Activated T-helper 1 cell treated with Interleukin-2 at 50 U/mL for 16 hours (primary cell): ENCODE measurements at regions not wholly inside any gene's neighbourhood (a gene's known extent, or its start where the extent isn't known, plus 50 kb on each side); places are given as distances from the start of the nearest gene placed in this dataset.
"Not testable (repeated sequence)": the region's sequence is repeated elsewhere in the genome, so short reads cannot be mapped to it uniquely, and the experiment has no call there.

ENCODE experiments used
- DNase-seq: peaks from one replicate; pipeline ENCODE4 v3.0.0-alpha.2; 2020; ENCODE audit warnings: low read depth

DNA sequence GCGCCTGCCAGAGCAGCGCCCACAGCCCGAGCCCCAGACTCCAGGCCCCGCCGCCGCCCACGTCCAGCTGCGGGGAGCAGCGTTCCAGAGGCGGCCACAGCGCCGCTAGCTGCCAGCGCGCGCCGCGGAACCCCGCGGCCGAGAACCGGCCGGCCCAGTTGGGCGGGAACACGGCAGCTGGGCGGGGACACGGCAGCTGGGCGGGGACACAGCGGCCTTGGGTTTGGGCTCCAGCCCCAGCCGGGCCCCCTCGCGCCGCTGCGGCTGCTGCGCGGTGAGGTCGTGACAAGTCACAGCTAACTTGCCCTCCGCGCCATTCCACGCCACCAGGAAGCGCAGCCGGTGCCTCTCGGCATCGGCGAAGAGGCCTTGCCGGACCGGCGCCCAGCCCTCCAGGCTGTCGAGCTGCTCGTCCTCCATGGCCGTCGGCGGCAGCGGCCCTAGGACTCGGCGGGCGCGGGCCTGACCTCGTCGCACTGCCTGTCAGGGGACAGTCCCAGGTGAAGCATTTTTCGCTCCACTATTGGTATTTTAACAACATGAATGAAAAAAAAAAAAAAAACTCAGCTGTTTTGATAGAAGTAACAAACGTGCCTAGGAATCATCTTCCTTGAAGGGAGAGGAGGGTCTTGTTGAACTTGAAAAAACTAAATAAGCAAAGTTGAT is 56.6 kb upstream of the GOLGA8N start:
- DNase-seq, result peak; percentile 8

DNA sequence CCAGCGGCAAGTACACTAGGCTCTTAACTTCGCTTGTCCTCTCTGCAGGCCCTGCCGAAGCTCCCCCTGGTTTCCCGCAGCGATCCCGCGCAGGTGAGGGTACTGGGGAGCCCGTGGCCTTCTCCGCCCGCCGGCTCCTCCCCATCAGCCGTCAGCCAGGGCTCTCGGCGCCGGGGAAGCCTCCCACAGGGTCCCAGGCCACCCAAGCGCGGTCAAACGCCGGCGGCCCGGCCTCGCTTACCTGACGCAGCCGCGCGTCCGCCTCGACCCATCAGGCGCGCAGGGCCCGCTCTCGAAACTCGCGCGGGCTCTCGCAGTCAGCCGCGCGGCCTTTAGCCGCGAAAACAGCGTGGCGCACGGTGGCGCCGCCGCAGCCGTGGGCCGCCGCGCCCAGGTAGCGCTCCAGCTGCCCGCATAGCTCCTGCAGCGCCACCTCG is 57.2 kb upstream of the GOLGA8N start:
- DNase-seq, result not testable (repeated sequence)

DNA sequence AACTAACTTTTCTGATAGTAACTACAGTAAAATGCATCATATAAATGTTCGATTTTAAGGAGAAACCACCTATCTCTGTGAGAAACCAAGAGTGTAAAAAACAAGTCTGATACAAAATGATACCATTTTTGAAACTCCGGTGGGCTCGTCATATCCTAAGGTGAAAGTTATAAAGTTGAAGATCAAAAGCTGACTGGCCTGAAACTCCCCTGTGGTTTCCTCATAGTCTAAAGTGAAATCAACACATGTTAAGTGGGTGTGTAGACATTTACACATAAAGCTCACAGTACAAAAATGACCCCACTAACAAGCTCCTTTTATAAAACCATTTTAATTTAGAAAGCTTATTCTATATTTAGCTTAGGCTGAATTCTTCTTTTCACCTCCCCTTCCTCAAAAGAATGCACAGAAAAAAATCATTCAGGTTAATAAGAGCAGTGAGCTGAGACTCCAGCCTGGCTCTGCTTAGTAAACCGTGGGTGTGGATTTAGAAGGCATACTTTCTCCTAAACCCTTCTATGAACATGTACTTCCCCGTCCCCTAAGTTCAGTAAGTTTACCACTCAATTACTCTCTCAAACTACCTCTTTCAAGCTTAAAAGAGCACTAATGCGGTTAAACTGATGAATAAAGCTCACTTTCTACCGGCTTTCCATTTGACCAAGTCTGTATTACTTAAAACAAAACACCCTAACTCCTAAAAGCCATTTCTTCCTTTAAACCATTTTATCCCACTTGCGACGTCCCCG is 57.9 kb upstream of the GOLGA8N start:
- not testable (repeated sequence) for DNase-seq

DNA sequence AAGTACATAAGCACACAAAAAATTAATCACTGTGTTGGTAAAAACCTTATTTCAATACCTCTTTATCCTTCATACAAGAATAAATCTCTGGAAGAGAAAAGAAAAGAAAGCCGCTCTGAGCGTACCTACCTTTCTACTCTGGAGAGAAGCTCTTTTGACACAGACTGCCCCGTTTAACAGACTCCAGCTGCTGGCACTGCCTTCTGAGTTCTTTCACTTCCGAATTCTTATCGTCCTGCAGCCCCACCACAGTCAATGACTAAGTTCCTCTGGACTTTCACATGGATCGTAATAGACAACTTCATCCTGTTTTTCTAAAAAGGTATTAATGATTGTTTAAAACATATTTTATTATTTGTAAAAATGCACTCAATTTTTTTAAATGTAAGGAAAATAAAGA is 67.5 kb upstream of the GOLGA8O start:
- DNase-seq, result not testable (repeated sequence)

DNA sequence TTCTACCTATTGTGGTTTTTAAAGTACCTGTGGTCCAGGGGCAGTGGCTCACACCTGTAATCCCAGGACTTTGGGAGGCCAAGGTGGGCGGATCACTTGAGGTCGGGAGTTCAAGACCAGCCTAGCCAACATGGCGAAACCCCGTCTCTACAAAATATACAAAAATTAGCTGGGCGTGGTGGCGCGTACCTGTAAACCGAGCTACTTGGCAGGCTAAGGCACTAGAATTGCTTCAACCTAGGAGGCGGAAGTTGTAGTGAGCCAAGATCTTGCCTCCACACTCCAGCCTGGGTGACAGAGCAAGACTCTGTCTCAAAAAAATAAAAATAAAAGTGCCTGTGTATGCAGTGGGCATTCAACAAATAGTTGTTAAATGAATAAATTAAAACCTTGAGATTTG is 67.0 kb upstream of the GOLGA8O start:
- DNase-seq, result not testable (repeated sequence)

DNA sequence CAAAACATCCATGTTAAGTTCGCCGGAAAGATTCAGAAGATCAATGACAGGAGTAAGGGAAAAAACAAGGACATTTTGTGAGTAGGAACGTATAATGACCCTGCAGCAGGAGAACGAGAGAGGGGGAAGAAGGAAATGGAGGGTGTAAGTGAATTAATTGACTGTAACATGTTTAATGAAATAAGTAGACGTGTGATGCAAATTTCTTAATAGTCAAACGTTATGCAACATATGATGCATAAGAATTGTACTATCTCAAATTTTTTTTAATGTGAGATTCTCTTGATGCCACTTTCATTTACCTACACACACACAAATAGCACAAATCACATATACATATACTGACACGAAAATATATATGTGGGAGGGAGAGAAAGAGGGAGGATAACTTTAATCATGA is 63.5 kb upstream of the GOLGA8O start:
- DNase-seq, result not testable (repeated sequence)

DNA sequence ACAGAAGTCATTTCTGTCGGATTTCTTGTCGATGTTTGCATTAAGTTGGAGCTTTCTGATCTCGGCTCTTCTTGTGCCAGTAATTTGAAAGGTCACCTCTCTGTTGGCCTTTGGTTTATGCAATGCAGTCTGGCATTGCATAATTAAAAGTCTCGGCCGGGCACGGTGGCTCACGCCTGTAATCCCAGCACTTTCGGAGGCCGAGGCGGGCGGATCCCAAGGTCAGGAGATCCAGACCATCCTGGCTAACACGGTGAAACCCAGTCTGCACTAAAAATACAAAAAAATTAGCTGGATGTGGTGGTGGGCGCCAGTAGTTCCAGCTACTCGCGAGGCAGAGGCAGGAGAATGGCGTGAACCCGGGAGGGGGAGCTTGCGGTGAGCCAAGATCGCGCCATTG is 62.6 kb upstream of the GOLGA8O start:
- not testable (repeated sequence) for DNase-seq

DNA sequence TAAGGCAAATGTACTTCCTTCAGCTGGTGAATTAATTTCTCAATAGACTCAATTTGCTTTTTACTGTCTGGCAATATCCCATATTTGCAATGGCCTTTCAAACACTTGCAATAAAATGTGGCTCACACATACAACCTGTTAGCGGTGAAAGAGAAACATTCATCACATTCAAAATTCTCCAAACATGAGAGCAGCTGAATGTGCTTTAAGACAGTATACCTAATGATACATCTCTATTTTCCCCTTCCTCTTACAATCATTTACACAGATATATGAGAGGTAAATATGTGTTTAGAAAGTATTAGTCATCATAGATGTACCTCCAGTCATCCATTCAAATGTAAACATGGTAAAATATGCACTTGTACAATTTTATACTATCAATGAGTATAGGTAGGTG is 61.5 kb upstream of the GOLGA8O start:
- not testable (repeated sequence) for DNase-seq

DNA sequence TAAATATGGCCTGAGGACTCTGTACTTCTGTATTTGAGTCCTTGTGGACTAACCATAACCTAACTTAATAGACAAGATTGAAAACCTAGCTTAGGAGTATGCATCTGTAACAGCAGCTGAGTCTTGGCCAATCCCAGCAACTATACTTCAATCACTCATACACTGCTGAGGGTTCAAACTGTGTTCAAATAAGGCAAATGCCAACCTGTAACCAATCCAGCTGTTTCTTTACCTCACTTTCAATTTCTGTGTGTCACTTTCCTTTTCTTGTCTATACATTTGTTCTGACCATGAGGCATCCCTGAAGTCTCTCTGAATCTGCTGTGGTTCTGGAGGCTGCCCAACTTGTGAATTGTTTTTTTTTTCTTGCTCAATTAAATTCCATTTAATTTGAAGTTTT is 57.9 kb upstream of the GOLGA8O start:
- not testable (repeated sequence) for DNase-seq

DNA sequence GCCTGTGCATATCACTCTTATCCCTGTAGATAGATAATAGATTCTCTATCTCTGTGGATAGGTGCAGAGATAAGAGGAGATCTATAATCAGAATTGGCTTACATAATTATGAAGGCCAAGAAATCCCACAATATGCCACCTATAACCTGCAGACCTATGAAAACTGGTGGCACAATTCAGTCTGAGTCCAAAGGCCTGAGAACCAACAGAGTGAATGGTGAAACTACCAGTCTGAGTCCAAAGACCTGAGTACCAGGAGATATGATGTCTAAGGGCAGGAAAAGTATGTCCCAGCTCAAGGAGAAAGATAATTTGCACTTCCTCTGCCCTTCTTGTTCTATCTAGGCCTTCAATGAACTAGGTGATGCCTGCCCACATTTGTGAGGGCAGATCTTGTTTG is 54.6 kb upstream of the GOLGA8O start:
- DNase-seq, result not testable (repeated sequence)

DNA sequence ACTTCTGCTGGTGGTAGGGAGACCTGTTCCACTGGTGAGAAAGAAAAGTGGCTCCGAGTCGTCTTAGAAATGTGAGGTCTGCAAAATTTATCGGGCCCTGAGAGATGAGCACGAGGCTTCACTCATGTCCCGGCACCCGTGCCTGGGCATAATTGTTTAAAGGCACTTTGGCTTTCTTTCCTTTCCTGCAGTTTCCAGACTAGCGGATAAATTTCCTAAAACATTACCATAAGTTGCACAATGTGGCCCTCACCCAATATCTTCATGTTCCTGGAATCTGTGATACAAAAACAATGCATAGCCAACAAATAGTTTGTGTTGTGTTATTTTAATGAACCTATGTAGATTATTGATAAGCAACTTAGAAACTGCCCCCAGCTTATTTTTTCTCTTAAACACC is 52.6 kb upstream of the GOLGA8O start:
- not testable (repeated sequence) for DNase-seq

DNA sequence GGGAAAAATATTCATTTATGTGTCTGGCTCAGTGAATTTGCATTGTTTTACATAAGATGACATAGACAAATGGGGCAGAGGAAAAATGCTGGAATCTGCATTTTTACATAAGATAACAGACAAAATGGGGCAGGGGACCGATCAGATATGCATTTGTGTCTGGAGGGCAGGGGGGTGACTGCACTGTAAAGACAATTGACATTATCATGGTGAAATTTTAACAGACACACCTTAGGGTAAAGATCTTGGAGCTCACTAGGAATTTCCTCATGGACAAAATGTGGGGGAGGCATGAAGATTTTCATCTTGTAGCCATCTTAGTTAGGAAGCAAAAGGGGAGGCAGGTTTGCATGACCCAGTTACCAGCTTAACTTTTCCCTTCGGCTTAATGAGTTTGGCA is 51.4 kb upstream of the GOLGA8O start:
- not testable (repeated sequence) for DNase-seq

DNA sequence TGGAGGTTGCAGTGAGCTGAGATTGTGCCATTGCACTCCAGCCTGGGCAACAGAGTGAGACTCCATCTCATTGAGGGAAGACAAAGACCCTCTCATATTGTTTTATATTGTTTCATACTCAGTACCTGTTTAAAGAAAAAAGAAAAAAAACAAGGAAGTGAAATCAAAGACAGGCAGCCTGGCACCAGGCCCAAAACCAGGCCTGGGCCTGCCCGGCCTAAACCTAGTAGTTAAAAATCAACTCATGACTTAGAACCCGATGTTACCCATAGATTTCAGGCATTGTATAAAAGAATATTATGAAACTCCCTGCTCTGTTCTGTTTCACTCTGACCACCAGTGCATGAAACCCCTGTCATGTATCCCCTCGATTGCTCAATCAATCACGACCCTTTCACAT is 50.2 kb upstream of the GOLGA8O start:
- DNase-seq, result not testable (repeated sequence)
